ENCODE measurements at regions not wholly inside any gene's neighbourhood (a gene's known extent, or its start where the extent isn't known, plus 50 kb on each side); places are given as distances from the start of the nearest gene placed in this dataset.

DNA sequence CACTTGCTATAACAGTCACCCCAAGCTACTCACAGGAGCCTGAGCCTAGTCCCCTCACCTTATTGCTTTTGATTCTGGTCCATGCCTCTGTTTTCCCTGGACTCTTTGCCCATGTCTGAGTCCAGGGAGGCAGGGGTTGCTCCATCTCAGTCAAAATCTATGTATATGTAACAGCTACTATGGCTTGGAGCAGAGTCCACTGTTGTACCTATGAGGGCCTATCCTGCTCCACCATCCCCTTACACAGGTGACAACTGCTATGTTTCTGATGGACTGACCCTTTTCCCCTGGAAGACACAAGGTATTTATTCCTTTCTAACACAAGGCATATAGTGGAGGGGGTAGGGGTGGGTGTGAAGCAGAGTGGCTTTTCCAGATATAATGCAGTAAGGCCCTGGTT is 119.6 kb downstream of the VPREB1 start:
- TF ChIP-seq, protein P1, sequence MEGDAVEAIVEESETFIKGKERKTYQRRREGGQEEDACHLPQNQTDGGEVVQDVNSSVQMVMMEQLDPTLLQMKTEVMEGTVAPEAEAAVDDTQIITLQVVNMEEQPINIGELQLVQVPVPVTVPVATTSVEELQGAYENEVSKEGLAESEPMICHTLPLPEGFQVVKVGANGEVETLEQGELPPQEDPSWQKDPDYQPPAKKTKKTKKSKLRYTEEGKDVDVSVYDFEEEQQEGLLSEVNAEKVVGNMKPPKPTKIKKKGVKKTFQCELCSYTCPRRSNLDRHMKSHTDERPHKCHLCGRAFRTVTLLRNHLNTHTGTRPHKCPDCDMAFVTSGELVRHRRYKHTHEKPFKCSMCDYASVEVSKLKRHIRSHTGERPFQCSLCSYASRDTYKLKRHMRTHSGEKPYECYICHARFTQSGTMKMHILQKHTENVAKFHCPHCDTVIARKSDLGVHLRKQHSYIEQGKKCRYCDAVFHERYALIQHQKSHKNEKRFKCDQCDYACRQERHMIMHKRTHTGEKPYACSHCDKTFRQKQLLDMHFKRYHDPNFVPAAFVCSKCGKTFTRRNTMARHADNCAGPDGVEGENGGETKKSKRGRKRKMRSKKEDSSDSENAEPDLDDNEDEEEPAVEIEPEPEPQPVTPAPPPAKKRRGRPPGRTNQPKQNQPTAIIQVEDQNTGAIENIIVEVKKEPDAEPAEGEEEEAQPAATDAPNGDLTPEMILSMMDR (IDR thresholded peaks at IDR 0.05), result no peak
- no peak for TF ChIP-seq EZH2 (IDR thresholded peaks at IDR 0.05)

Data from neural progenitor cell (in vitro differentiated cells).